ENCODE measurements at regions not wholly inside any gene's neighbourhood (a gene's known extent, or its start where the extent isn't known, plus 50 kb on each side); places are given as distances from the start of the nearest gene placed in this dataset.

- DNase-seq (ENCODE audit: low read depth) = no peak
- TF ChIP-seq CTCF (conservative IDR thresholded peaks at IDR 0.05; ENCODE audit: low read depth, low read length) = no peak
- no peak overlapping the region for H3K4me3 ChIP-seq (ENCODE audit: low read depth, low read length)
Observed at GRCh38 chr20:50393242-50393641, 116.9 kb upstream of the PTPN1 start.

- DNase-seq (ENCODE audit: low read depth) = no peak
- H3K4me3 ChIP-seq (ENCODE audit: low read depth, low read length) = no peak overlapping the region
- TF ChIP-seq CTCF (conservative IDR thresholded peaks at IDR 0.05; ENCODE audit: low read depth, low read length) = no peak
Observed at GRCh38 chr20:50393990-50394561, 116.1 kb upstream of the PTPN1 start.

GRCh38 chr20:50394569-50394968, 115.6 kb upstream of the PTPN1 start:
- DNase-seq (ENCODE audit: low read depth) = no peak
- H3K4me3 ChIP-seq (ENCODE audit: low read depth, low read length) = no peak overlapping the region
- TF ChIP-seq CTCF (conservative IDR thresholded peaks at IDR 0.05; ENCODE audit: low read depth, low read length) = no peak

GRCh38 chr20:50395251-50395729, 114.9 kb upstream of the PTPN1 start:
- H3K4me3 ChIP-seq (ENCODE audit: low read depth, low read length) = no peak overlapping the region
- TF ChIP-seq CTCF (conservative IDR thresholded peaks at IDR 0.05; ENCODE audit: low read depth, low read length) = no peak
- DNase-seq (ENCODE audit: low read depth) = peak; percentile 49

GRCh38 chr20:50395914-50396488, 114.2 kb upstream of the PTPN1 start:
- TF ChIP-seq CTCF (conservative IDR thresholded peaks at IDR 0.05; ENCODE audit: low read depth, low read length) = no peak
- H3K4me3 ChIP-seq (ENCODE audit: low read depth, low read length) = no peak overlapping the region
- DNase-seq (ENCODE audit: low read depth) = no peak

GRCh38 chr20:50396623-50397022, 113.6 kb upstream of the PTPN1 start:
- no peak overlapping the region for H3K4me3 ChIP-seq (ENCODE audit: low read depth, low read length)
- DNase-seq (ENCODE audit: low read depth) = no peak
- no peak for TF ChIP-seq CTCF (conservative IDR thresholded peaks at IDR 0.05; ENCODE audit: low read depth, low read length)

- H3K4me3 ChIP-seq (ENCODE audit: low read depth, low read length) = no peak overlapping the region
- DNase-seq (ENCODE audit: low read depth) = no peak
- TF ChIP-seq CTCF (conservative IDR thresholded peaks at IDR 0.05; ENCODE audit: low read depth, low read length) = no peak
Observed at GRCh38 chr20:50397058-50397457, 113.1 kb upstream of the PTPN1 start.

Data from choroid plexus epithelial cell (primary cell).